Stimulated activated CD8-positive, alpha-beta memory T cell treated with anti-CD3 and anti-CD28 coated beads, Interleukin-7, amount 100 ng/mL, for 48 hours (primary cell): ENCODE measurements at regions not wholly inside any gene's neighbourhood (a gene's known extent, or its start where the extent isn't known, plus 50 kb on each side); places are given as distances from the start of the nearest gene placed in this dataset.
"Not testable (repeated sequence)": the region's sequence is repeated elsewhere in the genome, so short reads cannot be mapped to it uniquely, and the experiment has no call there.

ENCODE experiments used
- DNase-seq, 2 donors: peaks; one replicate each; pipeline ENCODE4 v3.0.0-alpha.2; 2020; ENCODE audit warnings: low read depth in 1 of 2; ENCODE audit errors: extremely low read depth in 1 of 2

DNA sequence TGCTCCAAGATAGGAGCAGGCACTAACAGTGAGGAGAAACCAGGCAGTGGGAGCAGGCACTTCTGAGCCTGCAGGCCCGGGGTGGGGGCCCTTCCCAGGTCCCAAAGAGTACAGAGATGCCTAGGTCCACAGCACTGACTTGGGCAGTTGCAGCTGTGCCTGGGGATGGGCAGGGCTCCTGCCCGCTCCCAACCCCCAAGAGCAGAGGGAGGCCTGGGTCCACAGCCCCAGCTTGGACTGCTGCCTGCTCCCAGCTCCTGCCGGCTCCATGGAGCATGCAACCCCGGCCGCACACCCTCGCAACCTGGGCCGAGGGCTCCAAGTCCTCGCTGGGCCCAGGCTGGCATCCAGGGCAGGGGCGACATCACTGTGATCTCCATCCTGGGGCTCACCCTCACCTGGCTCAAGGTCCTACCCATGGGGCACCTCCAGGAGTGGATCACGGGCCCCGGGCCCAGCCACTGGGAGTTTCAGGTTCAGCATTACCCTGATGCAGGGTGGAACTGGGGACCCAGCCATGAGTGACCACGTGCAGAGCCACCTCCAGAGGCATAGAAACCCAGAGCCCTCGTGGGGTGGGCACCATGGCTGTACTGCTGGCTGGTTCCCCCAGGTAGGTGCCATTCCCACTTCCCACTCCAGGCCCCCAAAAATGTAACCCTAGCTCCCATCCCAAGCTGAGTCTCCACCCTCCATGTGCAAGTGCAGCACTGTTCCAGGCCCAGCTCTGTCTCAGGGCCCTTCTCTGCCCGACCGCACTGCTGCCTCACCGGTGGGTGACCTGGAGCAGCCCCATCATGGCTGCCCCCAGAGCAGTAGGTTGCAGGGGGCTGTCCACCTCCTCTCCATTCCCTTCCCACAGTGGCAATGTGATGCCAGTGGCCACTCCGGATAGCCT, 325.6 kb downstream of the NR4A2 start:
- no peak for DNase-seq

DNA sequence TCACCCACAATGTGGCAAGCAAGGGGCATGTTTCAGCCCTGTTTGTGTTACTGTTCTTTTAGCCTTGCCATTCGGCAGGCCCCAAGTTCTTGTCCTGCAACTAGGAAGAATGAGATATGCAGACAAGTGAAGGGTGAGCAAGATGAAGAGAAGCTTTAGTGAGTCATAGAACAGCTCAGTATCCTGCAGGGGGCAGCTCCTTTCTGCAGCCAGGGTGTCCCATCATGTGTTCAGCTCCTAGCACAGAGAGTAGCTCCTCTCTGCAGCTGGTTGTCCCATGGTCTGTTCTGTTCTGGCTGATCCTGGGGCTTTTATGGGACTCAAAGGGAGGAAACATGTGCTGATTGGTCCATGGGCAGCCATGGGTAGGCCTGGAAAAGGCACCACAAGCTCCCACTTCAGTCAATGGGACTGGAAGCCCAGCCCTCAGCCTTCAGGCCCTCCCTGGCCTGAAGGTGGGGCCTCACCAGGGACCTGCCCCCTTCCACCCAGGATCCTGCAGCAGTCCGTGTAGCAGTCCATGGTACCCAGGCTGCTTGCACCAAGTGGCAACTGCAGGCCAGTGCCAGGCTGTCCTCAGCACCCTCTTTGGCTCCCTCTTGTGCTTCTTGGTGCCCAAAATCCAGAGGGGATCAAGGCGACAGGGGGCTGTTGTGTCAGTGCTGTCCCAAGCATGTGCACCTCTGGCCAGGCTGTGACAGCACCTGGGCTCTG, 326.4 kb downstream of the NR4A2 start:
- no peak for DNase-seq

DNA sequence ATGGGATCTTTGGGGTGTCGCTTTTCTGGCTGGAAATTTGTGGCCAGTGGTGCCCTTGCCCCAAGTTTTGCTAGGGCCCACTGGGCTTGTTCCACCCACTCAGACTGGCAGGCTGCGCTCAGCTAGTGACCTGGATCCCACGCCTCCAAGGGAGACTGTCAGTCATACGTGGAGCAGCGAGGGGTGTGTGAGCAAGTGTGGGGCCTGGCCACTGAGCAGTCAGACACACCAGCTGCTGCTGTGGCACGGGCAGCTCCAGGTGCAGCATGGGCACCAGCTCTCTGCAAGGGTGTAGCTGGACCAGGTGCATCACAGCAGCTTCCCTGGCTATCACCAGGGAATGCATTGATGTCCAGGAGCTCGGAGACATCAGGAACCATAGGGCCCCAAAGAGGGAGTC, 327.0 kb downstream of the NR4A2 start:
- no peak for DNase-seq

DNA sequence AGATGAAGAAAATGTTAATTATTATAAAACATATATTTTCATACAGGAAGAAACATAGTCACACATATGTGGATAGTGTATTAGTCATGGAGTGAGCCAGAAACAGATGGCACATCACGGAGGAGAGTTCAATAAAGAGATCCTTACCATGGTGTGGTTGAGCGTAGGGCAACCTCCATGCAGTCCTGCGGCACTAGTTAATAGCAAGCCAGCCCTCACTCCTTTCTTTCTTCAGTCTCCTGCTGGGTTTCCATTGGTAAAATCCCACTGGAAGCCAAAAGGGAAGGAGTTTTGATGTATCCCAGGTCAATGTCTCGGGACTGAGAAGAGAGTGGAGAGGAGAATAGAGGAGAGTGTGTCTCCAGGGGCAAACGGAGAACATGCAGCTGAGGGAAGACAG, 328.1 kb downstream of the NR4A2 start:
- DNase-seq, result no peak

DNA sequence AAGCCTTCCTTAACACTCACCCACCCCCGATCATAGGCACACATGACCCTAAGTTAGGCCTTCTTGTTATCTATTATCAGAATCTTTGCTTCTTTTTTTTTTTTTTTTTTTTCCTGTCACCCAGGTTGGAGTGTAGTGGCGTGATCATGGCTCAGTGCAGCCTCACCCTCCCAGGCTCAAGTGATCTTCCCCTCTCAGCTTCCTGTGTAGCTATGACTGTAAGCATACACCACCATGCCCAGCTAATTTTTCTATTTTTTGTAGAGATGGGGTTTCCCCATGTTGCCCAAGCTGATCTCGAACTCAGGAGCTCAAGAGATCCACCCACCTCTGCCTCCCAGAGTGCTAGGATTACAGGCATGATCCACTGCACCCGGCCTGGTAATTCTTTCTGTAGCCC, 328.7 kb downstream of the NR4A2 start:
- DNase-seq, result no peak

DNA sequence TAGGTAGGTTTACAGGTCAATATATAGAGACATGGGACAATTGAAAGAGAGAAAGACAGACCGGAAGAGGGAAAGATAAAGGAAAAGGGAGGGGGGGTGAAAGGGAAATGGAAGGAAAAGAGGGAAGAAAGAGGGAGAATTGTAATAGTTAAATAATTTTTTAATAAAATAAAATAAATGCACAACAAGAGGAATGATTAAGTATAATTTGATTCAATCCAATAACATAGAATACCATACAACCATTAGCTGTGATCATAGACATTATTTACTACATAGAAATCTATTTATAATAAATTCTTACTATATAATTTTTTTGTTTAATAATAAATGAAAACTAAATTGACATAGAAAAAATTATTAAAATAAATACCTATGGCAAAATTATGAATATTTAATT, 330.7 kb downstream of the NR4A2 start:
- DNase-seq, result no peak

DNA sequence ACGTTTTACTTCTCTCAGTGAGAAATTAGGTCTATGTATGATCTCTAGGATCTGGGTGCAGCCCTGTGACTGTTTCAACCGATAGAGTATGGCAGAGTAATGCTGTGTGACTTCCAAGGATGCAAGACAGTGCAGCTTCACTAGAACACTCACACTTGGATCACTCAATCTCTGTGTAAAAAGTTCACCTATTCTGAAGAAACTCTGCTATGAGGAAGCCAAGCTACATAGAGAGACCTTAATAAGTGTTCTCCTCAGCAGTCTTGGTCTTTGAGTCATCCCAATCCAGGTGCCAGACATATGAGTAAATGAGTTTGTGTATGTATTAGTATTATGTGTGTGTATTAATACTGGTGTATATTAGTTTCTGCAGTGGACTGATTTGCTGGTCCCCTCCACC, 335.0 kb downstream of the NR4A2 start:
- no peak for DNase-seq

DNA sequence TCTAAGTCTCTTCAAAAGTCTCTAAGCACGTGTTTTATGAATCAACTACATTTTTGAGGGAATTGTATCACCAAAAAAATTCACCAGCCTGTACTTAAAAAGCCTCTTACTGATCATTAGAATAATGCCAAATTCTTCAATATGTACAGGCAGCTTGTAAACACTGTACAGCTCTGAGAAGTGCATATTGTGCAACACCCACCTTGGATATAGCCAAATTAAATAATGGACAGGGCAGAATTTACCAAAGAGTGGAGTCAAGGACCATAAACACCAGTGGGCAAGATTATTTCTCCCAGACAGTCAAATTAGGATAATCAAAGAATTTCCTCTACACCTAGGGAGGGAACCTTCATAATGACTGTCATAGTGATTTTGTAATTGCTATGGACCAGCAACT, 338.2 kb downstream of the NR4A2 start:
- no peak for DNase-seq

DNA sequence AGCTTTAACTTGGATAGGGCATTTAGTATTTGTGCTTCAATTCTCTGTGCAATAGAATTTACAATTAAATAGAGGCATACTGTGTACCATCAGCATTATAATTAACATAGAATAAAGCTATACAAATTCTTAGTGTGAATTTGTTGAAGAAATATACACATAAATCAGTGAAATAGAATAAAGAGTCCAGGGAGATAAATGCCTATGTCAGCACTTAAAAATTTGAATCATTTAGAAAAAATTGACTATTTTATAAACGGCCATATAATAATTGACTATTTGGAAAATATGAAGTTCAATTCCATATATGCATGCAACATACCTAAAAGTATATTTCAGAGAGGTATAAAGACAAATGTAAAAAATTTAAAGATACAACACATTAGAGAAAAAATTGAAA, 348.7 kb downstream of the NR4A2 start:
- no peak for DNase-seq

DNA sequence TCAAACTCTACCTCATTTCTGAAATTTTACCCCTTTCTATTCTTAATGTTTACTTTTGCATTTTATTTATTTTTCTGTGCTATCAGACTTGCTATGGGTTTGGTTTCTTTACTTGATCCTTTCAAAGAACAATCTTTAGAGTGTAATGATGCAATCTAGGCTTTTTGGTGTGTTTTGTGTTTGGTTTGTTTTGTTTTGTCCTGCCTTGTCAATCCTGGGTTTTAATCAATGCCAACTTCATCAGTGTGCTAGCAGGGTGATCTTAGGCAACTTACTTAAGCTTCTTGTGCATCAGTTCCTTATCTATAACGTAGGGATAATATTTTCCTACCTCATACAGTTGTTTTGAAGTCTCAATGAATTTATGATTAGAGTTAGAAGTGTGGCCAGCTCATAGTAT, 350.4 kb downstream of the NR4A2 start:
- DNase-seq, result no peak

DNA sequence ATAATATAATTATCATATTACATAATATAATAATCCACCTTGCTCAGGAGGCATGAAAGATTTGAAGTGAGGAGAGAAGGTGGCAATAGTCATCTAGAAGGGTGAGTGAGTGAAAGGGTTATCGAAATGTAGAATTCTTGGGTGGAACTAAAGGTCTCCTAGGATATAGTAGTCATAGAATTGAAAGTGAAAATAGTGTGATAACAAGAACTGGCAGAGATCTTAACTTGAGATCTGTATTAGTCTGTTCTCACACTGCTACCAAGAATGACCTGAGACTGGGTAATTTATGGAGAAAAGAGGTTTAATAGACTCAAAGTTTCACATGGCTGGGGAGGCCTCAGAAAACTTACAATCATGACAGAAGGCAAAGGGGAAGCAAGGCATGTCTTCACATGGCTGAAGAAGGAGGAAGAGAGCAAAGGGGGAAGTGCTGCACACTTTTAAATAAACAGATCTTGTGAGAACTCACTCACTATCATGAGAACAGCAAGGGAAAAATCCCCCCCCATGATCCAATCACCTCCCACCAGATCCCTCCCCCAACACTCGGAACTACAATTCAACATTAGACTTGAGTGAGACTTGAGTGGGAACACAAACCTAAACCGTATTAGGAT, 351.5 kb downstream of the NR4A2 start:
- no peak for DNase-seq

DNA sequence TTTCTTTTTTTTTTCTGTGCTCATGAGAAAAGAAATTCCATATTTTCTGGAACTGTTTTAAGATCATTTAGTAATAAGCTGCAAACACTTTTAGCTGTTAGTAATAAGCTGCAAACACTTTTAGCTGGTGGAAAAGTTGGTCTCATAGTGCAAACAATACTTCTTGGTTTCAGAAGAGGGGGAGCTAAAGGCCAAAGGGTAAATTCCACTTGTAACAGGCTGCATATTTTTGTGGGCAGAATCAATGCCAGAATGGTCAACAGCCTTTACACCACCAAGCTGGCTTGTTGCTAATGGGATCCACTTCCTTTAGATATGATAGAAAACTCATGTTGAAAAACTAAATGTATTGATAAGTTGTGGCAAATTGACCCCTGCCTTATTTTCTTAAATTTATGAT, 356.8 kb downstream of the NR4A2 start:
- no peak for DNase-seq

DNA sequence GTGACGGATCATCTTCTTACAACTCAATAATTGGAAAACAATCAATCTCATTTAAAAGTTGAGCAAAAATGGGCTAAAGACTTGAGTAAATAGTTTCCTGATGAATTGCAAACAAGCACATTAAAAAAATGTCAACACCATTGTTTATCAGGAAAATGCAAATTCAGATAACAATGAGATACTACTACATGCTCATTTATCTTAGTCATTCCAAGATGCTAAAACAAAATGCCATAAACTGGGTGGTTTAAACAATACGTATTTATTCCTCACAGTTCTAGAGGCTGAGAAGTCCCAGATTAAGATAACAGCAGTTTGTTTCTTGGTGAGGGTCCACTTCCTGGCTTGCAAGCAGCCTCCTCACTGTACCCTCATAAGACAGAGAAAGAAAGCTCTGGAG, 359.6 kb downstream of the NR4A2 start:
- no peak for DNase-seq

DNA sequence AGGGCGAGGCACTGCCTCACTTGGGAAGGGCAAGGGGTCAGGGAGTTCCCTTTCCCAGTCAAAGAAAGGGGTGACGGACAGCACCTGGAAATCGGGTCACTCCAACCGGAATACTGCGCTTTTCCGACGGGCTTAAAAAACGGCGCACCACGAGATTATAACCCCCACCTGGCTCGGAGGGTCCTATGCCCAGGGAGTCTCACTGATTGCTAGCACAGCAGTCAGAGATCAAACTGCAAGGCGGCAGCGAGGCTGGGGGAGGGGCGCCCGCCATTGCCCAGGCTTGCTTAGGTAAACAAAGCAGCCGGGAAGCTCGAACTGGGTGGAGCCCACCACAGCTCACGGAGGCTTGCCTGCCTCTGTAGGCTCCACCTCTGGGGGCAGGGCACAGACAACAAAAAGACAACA, 366.5 kb downstream of the NR4A2 start:
- not testable (repeated sequence) for DNase-seq

DNA sequence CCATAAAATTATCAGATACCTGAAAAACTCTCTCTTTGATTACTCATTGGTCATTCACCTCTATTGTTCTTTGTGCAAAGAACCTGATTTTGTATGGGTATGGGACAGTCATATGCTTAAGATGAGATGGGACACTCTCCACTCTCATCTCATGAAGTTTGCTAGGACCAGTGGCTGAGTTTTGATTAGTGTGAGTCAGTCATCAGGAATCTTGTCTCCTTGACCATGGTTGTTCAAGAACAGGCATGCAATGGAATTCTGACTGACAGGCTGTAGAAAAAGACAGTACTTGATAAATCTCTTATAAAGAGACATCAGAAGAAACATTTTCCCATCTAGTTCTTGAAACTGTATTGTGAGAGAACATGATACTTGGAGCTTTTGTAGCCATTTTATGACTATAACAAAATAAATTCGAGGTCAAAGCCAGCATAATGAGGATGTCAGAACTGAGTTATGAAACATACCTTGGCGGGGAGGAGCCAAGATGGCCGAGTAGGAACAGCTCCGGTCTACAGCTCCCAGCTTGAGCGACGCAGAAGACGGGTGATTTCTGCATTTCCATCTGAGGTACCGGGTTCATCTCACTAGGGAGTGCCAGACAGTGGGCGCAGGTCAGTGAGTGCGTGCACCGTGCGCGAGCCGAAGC, 367.0 kb downstream of the NR4A2 start:
- no peak for DNase-seq

DNA sequence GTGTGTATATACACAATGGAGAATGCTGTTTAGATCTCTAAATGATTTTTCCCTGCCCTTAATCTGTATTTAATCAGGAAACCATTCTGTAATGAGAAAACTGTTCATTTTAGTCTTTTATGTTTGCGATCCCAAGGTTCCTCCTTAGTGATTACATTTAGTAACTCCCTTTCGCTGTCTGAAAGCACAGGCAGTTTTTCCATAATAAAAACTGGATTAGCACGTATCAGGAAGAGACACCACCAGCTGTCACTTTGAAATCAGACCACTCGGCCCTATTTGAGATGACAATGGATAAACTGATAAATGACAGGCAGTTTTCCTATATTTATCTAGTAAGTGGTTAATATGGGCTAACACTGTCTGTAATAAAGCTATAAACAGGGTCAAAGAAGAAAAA, 370.9 kb downstream of the NR4A2 start:
- no peak for DNase-seq

DNA sequence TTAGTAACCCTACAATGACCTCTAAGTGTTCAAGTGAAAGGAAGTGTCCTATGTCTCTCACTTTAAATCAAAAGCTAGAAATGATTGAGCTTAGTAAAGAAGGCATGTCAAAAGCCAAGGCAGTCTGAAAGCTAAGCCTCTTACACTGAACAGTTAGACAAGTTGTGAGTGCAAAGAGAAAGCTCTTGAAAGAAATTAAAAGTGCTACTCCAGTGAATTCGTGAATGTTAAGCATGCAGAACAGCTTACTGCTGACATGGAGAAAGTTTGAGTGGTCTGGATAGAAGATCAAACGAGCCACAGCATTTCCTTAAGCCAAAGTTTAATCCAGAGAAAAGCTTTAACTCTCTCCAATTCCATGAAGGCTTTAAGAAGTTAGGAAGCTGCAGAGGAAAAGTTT, 373.7 kb downstream of the NR4A2 start:
- DNase-seq, result no peak

DNA sequence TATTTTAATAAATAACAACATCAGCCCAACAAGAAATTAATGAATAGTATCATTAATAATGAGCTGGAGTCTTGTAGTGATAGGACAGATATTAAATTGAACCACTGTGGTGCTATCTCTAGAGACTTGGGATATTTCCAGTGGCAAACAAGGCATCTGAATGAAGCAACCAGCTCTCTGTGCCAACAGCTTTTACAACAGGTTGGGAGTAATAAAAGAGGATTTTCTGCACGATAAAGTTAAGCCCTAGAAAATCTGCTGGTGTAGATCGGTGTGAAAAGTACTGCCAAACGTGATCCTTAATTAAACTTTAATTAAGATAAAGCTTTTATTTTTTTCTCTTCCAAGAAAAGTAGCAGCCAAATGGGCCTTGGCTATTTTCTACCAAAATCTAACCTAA, 385.5 kb downstream of the NR4A2 start:
- no peak for DNase-seq

DNA sequence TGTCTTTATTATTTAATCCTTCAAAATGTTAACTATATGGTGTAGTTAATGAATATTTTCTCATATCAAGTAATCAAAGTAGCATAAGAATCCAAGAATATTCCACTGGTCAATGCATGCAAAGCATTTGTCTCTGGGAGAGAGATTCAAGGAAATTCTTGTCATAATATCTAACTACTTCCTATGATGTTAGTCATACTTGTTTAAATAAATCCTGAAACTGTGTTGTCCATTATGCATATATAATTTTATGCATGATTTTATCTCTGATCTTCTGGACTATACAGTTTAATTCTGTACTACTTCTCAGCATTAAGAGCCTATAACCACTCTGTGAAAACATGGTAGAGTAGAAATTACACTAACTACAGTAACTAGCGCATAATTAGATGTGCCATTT, 388.3 kb downstream of the NR4A2 start:
- DNase-seq, result no peak

DNA sequence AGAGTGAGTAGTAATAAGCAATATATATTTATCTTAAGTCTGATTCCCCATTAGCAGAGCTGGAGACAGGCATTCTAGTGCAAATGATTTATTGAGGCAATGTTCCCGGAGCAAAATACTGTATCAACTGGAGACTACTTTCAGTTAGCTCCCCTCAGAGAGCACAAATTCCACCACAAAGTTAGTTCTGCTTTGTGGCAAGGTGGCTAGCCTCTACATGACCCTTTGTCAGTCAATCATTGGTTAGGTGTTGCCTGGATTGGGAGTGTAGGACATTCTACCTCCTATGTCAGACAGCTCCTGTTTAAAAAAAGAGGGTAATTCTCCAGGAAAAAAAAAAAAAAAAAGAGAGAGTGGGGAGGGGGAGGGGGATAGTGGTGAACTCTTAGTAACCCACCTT, 402.2 kb downstream of the NR4A2 start:
- DNase-seq, result no peak

DNA sequence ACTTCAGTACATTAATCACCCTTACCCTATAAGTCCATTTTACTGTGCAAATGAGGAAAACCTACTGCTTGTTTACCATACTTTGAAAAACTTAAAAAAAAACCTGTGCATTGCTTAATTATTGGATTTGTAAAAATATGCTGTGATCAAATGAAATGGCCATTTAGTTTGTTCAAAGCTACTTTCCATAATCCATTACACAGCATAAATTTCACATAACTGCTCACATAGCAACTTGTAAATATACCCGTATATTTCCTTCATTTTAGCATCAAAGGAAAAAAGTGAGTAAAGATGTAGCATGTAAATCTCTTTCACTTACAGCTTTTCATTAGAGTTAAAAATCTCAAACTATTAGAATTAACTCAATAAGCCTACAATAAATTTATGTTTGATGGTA, 415.1 kb downstream of the NR4A2 start:
- DNase-seq, result no peak
